ENCODE measurements at regions not wholly inside any gene's neighbourhood (a gene's known extent, or its start where the extent isn't known, plus 50 kb on each side); places are given as distances from the start of the nearest gene placed in this dataset.

- Histone ChIP-seq H3K9ac (ENCODE audit: low read length) (no peak overlapping the region), H4K20me1 (ENCODE audit: control insufficient read depth, insufficient read depth, low read length, poor library complexity, severe bottlenecking) (no peaks in the 10 kb centered on the region), H2AFZ (ENCODE audit: insufficient read depth, low read depth, low read length, poor library complexity, severe bottlenecking) (no peak overlapping the region), H3K27ac (ENCODE audit: low read length in 2 of 2) (no peak overlapping the region), H3K4me3 (ENCODE audit: control extremely low read depth in 1 of 5, extremely low read depth in 1 of 5, insufficient read depth in 1 of 5, low read depth in 2 of 5, low read length in 4 of 5) (no peak overlapping the region), H3K79me2 (ENCODE audit: control insufficient read depth, insufficient read depth, low read length) (no peaks in the 10 kb centered on the region), H3K27me3 (replicated peaks in 1 of 4; ENCODE audit: control extremely low read depth in 1 of 4, control insufficient read depth in 3 of 4, insufficient read depth in 4 of 4, low read length in 3 of 4) (no peaks in the 10 kb centered on the region), H3K36me3 (replicated peaks in 1 of 2; ENCODE audit: control extremely low read depth in 1 of 2, control insufficient read depth in 1 of 2, extremely low read depth in 1 of 2, insufficient read depth in 2 of 2, low read length in 1 of 2) (no peaks in the 10 kb centered on the region), H3K4me2 (replicated peaks; ENCODE audit: low read depth, low read length, poor library complexity, severe bottlenecking) (no peak overlapping the region), H3K4me1 (ENCODE audit: control insufficient read depth in 2 of 2, insufficient read depth in 2 of 2, low read length in 2 of 2) (no peaks in the 10 kb centered on the region), H3K9me3 (ENCODE audit: control extremely low read depth in 1 of 3, control insufficient read depth in 2 of 3, insufficient read depth in 1 of 3, low read length in 2 of 3) (no peaks in the 10 kb centered on the region)
- Mint-ChIP-seq H3K4me3 (no peak overlapping the region), H3K4me1 (no peaks in the 10 kb centered on the region), H3K27ac (no peak overlapping the region), H3K9me3 (ENCODE audit: insufficient read depth) (no peaks in the 10 kb centered on the region), H3K27me3 (peaks cover 11% of the 10 kb centered on the region)
- WGBS (ENCODE audit: insufficient coverage): no CpG with 5 or more reads among the region's 2 CpGs
- POLR2A ChIA-PET: no interaction called here
- DNase-seq (no peak), ATAC-seq (ENCODE audit: low read depth) (no peak)
- CTCF ChIA-PET: no interaction called here
- intact Hi-C loops (cut with micrococcal nuclease): no loop called here
- TF ChIP-seq EZH2 (IDR thresholded peaks at IDR 0.05; ENCODE audit: borderline replicate concordance, insufficient read depth, low read depth, low read length, poor library complexity, severe bottlenecking) (no peak), CTCF (IDR thresholded peaks at IDR 0.05) (no peak)
Observed at GRCh38 chrX:43590150-43590549, 65.9 kb upstream of the MAOA start.

- no peaks in the 10 kb centered on the region for H3K4me1 ChIP-seq (ENCODE audit: control insufficient read depth in 2 of 2, insufficient read depth in 2 of 2, low read length in 2 of 2)
- H3K27ac ChIP-seq (ENCODE audit: low read length in 2 of 2): no peak overlapping the region
- H3K9me3 Mint-ChIP-seq (ENCODE audit: insufficient read depth): no peaks in the 10 kb centered on the region
- H3K27me3 Mint-ChIP-seq: peaks cover 8% of the 10 kb centered on the region
- ChIA-PET POLR2A (no interaction called here), CTCF (no interaction called here)
- H3K9me3 ChIP-seq (ENCODE audit: control extremely low read depth in 1 of 3, control insufficient read depth in 2 of 3, insufficient read depth in 1 of 3, low read length in 2 of 3): no peaks in the 10 kb centered on the region
- no peak overlapping the region for H3K4me3 Mint-ChIP-seq
- no peaks in the 10 kb centered on the region for H4K20me1 ChIP-seq (ENCODE audit: control insufficient read depth, insufficient read depth, low read length, poor library complexity, severe bottlenecking)
- ATAC-seq (ENCODE audit: low read depth): no peak
- H3K27ac Mint-ChIP-seq: no peak overlapping the region
- H3K4me1 Mint-ChIP-seq: no peaks in the 10 kb centered on the region
- no peak for DNase-seq
- H3K27me3 ChIP-seq (replicated peaks in 1 of 4; ENCODE audit: control extremely low read depth in 1 of 4, control insufficient read depth in 3 of 4, insufficient read depth in 4 of 4, low read length in 3 of 4): no peaks in the 10 kb centered on the region
- intact Hi-C loops (cut with micrococcal nuclease): no loop called here
- H3K9ac ChIP-seq (ENCODE audit: low read length): no peak overlapping the region
- H3K4me2 ChIP-seq (replicated peaks; ENCODE audit: low read depth, low read length, poor library complexity, severe bottlenecking): no peak overlapping the region
- TF ChIP-seq CTCF (IDR thresholded peaks at IDR 0.05) (no peak), EZH2 (IDR thresholded peaks at IDR 0.05; ENCODE audit: borderline replicate concordance, insufficient read depth, low read depth, low read length, poor library complexity, severe bottlenecking) (no peak)
- H3K4me3 ChIP-seq (ENCODE audit: control extremely low read depth in 1 of 5, extremely low read depth in 1 of 5, insufficient read depth in 1 of 5, low read depth in 2 of 5, low read length in 4 of 5): no peak overlapping the region
- no peak overlapping the region for H2AFZ ChIP-seq (ENCODE audit: insufficient read depth, low read depth, low read length, poor library complexity, severe bottlenecking)
- no peaks in the 10 kb centered on the region for H3K36me3 ChIP-seq (replicated peaks in 1 of 2; ENCODE audit: control extremely low read depth in 1 of 2, control insufficient read depth in 1 of 2, extremely low read depth in 1 of 2, insufficient read depth in 2 of 2, low read length in 1 of 2)
- H3K79me2 ChIP-seq (ENCODE audit: control insufficient read depth, insufficient read depth, low read length): no peaks in the 10 kb centered on the region
- WGBS (ENCODE audit: insufficient coverage): no CpG with 5 or more reads among the region's 3 CpGs
Observed at GRCh38 chrX:43592597-43592996, 63.5 kb upstream of the MAOA start.

Data from B cell (primary cell).